SK-N-MC (cell line): ENCODE measurements at regions not wholly inside any gene's neighbourhood (a gene's known extent, or its start where the extent isn't known, plus 50 kb on each side); places are given as distances from the start of the nearest gene placed in this dataset.

ENCODE experiments used
- EZH2 ChIP-seq: fragments of 200-600 bp; sonication (generic); IDR thresholded peaks from one replicate; pipeline ENCODE4 v1.6.1; 2017; ENCODE audit warnings: antibody characterized with exemption
- FOXP2 ChIP-seq: optimal IDR thresholded peaks from 2 replicates; pipeline ENCODE3; 2011; ENCODE audit warnings: mild to moderate bottlenecking, moderate library complexity; ENCODE audit not compliant: insufficient read depth; ENCODE audit errors: extremely low read length, control extremely low read depth
- POLR2AphosphoS5 ChIP-seq: IDR thresholded peaks from 2 replicates; pipeline ENCODE4 v1.6.1; 2012; ENCODE audit warnings: mild to moderate bottlenecking, low read depth, low read length, borderline replicate concordance

GRCh38 chr4:137125011-137125410, 407.3 kb downstream of the PCDH18 start:
- TF ChIP-seq EZH2 (no peak), POLR2AphosphoS5 (no peak), FOXP2 (no peak)
